Right lung (tissue), 2 donors: ENCODE measurements at regions not wholly inside any gene's neighbourhood (a gene's known extent, or its start where the extent isn't known, plus 50 kb on each side); places are given as distances from the start of the nearest gene placed in this dataset.
"Not testable (repeated sequence)": the region's sequence is repeated elsewhere in the genome, so short reads cannot be mapped to it uniquely, and the experiment has no call there.

Source experiments
- DNase-seq, 2 donors: peaks; one replicate each; pipeline ENCODE4 v3.0.0-alpha.2; 2013

GRCh38 chrX:122907375-122907774 is 276.7 kb upstream of the GRIA3 start:
- no peak for DNase-seq

GRCh38 chrX:122910697-122911096 is 273.4 kb upstream of the GRIA3 start:
- DNase-seq = no peak

GRCh38 chrX:122913134-122913533 is 270.9 kb upstream of the GRIA3 start:
- no peak for DNase-seq

DNA sequence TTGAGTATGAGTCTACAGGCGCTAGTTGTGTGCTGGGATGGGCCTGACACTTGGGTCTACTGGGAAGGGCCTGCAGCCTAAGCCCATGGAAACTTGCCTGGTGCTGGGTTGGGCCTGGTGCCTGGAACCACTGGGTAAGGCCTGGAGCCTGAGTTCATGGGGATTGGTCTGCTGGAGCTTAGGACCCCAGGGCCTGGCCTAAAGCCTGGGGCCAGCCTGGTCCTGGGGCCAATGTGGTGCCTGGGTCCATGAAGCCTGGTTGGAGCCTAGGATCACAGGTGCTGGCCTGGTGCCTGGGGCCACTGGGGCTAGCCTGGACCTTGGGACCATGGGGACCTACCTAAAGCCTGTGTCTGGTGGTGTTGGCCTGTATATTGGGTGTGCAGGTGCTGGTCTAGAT is 270.3 kb upstream of the GRIA3 start:
- DNase-seq = no peak

- DNase-seq = no peak
These were observed 269.8 kb upstream of the GRIA3 start for GRCh38 chrX:122914256-122914655.

DNA sequence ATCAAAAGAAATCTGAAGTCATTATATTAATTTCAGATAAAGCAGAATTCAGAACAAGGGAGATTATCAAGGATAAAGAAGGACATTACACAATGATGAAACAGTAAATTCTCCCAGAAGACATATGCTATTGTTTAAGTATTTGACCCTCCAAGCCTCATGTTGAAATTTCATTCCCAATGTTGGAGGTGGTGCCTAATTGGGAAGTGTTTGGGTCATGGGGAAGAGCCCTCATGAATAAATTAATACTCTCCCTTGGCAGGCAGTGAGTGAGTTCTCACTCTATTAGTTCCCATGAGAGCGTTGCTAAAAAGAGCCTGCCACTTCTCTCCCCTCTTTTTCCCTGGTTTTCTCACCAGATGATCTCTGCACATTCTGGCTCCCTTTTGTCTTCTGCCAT is 249.9 kb upstream of the GRIA3 start:
- no peak for DNase-seq

DNA sequence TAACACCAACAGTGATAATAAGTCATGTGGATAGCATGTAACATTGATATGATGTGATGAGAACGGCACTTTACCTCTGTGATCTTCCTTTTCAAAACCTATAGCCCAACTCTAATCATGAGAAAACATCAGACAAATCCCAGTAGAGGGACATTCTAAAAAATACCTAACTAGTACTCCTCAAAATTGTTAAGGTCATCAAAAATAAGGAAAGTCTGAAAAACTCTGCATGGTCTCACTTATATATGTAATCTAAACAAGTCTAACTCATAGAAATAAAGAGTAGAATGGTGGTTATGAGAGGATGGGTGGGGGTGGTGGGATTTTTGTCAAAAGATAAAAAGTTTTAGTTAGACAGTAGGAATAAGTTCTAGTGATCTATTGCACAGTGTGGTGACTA is 243.9 kb upstream of the GRIA3 start:
- no peak for DNase-seq

DNA sequence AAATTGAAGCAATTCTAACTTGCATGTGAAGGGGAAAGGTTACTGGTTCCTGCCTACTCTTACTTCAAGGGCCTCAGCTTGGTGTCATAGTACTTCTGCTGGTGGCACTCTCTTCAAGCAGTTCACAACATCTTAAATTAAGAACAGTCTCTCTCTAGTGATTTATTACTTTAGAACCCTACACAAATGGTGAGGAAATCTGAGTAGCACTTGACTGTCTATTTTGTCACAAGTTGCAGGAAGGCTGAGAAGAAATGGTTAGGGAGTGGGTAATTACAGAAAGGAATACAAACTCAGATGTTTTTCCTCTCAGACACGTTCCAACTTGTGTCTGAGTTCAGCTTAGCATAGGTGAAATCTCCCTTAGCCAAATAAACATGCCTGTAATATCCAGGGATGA is 242.3 kb upstream of the GRIA3 start:
- no peak for DNase-seq

DNA sequence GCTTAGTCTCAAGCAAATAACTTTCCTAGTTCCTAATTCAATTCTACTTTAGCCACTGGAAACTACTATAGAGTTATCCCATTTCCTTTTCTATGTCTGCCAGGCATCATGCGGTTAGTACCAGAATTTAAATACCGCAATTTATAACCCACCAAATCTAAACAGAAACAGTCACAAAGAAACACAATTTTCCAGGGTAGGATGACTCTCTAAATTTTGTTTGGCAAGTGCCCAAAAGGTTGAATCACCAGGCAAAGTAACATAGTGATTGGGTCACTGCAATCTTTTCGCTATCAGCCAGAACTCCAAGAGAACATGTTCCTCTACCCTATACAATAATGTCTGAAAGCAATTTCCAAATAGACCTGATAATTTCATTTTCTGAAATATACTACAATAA is 240.2 kb upstream of the GRIA3 start:
- no peak for DNase-seq

- no peak for DNase-seq
These were observed 238.8 kb upstream of the GRIA3 start for GRCh38 chrX:122945328-122945727.

DNA sequence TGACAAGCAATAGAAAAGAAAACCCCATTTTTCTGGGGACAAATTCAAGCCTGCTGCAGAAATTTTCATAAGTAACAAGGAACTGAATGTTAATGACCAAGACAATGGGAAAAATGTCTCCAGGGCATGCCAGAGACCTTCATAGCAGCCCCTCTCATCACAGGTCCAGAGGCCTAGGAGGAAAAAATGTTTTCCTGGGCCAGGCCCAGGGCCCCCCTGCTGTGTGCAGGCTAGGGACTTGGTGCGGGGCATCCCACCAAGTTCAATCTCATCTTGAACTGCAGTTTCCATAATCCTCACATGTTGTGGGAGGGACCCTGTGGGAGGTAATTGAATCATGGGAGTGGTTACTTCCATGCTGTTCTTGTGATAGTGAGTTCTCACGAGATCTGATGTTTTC is 211.5 kb upstream of the GRIA3 start:
- no peak for DNase-seq

GRCh38 chrX:122982521-122982920 is 201.6 kb upstream of the GRIA3 start:
- DNase-seq = no peak

- not testable (repeated sequence) for DNase-seq
These were observed 181.2 kb upstream of the GRIA3 start for GRCh38 chrX:123002844-123003243.

- no peak for DNase-seq
These were observed 170.9 kb upstream of the GRIA3 start for GRCh38 chrX:123013141-123013540.

DNA sequence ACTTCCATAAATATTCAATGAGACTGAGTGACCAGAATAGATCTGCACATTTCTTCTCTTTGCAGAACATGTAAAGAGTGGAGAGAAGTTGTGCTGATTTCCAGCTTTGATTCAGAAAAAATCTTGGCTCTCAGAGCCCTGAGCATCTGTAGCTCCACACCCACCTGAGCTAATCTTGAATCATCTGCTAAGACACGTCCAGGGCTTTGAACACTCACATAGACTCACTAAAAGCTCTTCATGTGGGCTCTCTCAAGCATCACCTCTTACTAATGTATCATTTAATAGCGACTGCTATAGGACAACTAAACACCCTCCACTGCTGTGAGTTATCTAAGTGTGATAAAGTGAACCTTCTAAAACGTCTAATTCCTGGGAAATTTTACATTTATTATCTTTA is 147.7 kb upstream of the GRIA3 start:
- no peak for DNase-seq

DNA sequence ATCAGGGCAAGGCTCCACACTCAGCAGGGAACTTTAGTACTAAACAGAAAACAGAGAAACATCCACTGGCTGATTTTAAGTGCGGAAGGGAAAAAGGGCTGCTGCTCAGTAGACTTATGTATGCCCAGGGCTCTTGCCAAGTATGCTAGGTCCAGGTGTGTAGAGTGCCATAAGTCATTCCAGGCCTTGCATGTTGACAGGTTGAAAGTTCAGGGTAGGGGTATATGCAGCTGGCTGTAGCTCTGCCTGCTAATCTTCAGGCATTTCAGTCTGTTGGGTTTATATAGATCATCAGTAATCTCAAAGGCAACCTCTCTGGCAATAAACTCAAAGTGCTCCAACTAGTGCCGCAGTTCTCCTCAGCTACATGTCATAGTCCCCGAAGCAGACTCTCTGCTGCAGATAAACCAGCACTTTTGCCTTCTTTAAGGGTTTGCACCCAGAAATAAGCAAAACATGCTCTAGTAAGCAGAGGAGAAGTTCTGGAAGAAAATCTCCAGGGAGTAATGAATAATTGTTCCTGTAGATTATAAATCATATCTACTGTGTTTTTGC is 134.9 kb upstream of the GRIA3 start:
- DNase-seq = no peak

DNA sequence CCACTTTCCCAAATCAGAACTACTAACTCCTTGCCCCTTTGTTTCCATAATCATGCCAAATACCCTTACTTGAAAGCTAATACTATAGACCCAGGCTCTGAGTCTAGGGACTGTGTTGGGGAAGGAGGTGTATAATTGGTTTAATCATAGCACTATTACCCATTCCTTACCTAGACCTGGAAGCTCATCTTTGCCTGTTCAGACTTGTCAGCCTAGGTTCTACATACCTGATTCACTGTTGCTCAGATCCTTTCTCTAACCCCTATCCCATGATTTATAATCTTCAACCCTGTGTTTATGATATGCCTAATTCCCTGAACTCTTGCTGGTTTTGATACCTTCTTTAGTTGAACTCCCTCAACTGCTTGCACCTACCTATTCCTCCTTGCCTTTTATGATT is 123.1 kb upstream of the GRIA3 start:
- DNase-seq = no peak

DNA sequence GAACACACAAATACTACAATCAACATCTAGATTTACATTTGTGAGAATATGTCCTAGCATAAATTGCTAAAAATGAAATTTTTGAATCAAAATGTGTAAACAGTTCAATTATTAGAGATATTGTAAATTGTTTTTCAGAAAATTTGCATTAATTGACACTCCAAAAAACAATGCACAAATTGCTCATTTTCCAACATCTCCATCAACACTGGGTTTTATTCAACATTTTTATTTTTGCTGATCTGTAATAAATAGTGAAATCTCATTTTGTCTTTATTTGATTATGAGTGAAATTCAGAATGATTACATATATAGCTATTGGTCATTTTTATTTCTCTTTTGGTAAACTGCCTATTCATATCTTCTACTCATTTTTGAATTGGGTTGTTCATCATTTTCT is 120.0 kb upstream of the GRIA3 start:
- DNase-seq = no peak

DNA sequence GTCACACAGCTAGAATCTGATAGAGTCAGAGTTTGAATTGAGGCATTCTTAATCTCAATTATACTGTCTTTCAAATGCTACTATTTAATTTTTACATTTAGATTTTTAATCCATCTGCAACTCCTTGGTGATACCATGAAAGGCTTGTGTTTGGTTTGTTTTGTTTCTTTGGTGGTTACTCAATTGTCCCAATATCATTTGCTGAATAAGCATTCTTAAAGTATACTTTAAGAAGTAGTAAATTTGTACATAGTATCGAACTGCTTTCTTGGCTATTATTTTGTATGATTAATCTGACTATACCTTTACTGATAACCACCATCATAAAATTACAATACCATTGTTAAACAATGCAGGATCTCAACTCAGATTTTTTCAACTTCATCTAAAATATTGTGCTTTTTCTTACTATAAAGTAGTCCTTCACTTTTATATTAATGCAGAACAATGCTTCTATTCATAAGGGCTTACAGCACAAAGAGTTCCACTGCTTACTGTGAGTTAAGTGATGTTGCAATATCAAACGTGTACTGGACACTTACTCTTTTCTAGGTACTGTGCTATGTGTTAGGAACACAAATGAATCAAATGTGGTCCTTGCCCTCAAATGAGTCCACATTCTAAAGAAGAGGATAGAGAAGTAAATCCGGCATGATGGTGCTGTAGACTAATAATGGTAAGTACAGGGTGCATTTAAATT is 111.2 kb upstream of the GRIA3 start:
- no peak for DNase-seq

- DNase-seq = no peak
These were observed 108.0 kb upstream of the GRIA3 start for GRCh38 chrX:123075947-123076561.

DNA sequence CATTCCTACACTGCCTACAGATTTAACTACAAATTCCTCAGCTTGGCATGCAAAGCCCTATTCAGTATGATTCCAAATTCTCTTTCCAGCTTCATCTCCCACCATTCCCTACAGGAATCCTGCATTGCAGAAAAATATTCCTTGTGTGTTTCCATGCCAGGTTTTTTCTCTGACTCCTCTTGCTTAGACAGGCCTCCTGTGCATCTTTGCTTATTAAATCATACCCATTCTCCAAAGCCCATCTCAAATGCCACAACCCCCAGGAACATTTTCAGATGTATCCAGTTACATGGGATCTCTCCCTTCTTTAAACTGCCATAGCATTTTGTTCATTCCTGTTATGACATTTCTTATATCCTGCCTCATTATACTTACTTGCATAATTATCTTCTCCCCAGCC is 106.4 kb upstream of the GRIA3 start:
- no peak for DNase-seq

DNA sequence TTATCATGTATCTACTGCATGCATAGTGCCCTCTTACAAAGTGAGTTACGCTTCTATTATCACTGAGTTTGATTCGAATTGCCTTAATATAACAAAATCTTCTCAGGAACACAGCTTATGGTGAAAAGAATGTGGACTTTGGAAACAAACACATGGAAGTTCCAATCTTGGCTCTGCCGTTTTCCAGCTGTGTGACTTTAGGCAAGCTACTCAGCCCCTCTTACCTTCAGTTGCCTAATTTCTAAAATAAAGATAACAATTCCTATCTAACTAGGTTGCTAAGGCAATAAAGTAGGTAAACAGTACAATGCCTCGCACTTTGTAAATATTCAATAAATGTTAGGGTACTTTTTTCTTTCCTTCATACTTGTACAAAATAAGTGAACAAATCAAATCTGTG is 104.0 kb upstream of the GRIA3 start:
- DNase-seq = no peak

GRCh38 chrX:123081776-123082175 is 102.3 kb upstream of the GRIA3 start:
- no peak for DNase-seq

- DNase-seq = no peak
These were observed 100.2 kb upstream of the GRIA3 start for GRCh38 chrX:123083924-123084323.
